GM12892 (cell line): ENCODE measurements at regions not wholly inside any gene's neighbourhood (a gene's known extent, or its start where the extent isn't known, plus 50 kb on each side); places are given as distances from the start of the nearest gene placed in this dataset.
"Not testable (repeated sequence)": the region's sequence is repeated elsewhere in the genome, so short reads cannot be mapped to it uniquely, and the experiment has no call there.

Source experiments
- POLR2A ChIP-seq: IDR thresholded peaks from 2 replicates; pipeline ENCODE4 v1.6.1; 2011; ENCODE audit warnings: low read depth, low read length, control low read depth
- POLR2AphosphoS5 ChIP-seq: IDR thresholded peaks from 2 replicates; pipeline ENCODE4 v1.6.1; 2011; ENCODE audit warnings: low read depth, low read length, control low read depth

GRCh38 chr21:10460957-10461356 lies 60.4 kb upstream of the TPTE start:
- TF ChIP-seq POLR2A, POLR2AphosphoS5: not testable (repeated sequence)
